ENCODE measurements at regions not wholly inside any gene's neighbourhood (a gene's known extent, or its start where the extent isn't known, plus 50 kb on each side); places are given as distances from the start of the nearest gene placed in this dataset.
A peak's percentile ranks its signal among the peaks of the same experiment; 100 is the strongest.
"Not testable (repeated sequence)": the region's sequence is repeated elsewhere in the genome, so short reads cannot be mapped to it uniquely, and the experiment has no call there.

DNA sequence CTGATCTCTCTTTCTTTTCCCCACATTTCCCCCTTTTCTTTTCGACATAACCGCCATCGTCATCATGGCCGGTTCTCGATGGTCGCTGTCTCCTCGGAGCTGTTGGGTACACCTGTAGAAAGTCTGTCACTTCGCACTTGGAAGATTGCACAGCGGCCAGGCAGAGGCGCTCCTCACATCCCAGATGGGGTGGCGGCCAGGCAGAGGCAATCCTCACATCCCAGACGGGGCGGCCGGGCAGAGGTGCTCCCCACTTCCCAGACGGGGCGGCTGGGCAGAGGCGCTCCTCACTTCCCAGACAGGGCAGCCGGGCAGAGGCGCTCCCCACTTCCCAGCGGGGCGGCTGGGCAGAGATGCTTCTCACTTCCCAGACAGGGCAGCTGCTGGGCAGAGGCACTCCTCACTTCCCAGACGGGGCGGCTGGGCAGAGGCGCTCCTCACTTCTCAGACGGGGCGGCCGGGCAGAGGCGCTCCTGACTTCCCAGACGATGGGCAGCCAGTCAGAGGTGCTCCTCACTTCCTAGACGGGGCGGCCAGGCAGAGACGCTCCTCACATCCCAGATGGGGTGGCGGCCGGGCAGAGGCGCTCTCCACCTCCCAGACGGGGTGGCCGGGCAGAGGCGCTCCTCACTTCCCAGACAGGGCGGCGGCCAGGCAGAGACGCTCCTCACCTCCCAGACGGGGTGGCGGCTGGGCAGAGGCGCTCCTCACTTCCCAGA lies 110.7 kb downstream of the C5orf15 start:
- not testable (repeated sequence) for H2BK12ac ChIP-seq (ENCODE audit: low read length in 2 of 2); H3K23ac ChIP-seq (ENCODE audit: low read length in 2 of 2); H3K36me3 ChIP-seq (ENCODE audit: control insufficient read depth in 1 of 2, insufficient read depth in 2 of 2, low read depth in 1 of 2, low read length in 2 of 2); H2AFZ ChIP-seq (ENCODE audit: low read depth, low read length); H2BK5ac ChIP-seq (ENCODE audit: low read depth, low read length, poor library complexity, severe bottlenecking); H3K14ac ChIP-seq (ENCODE audit: low read length in 2 of 2); H3K4me2 ChIP-seq (ENCODE audit: low read length, poor library complexity, severe bottlenecking); H3K18ac ChIP-seq (ENCODE audit: low read depth in 1 of 2, low read length in 2 of 2); H3K79me1 ChIP-seq (replicated peaks; ENCODE audit: low read length, poor library complexity, severe bottlenecking); DNase-seq; H2AK5ac ChIP-seq (ENCODE audit: low read length, severe bottlenecking); H2BK120ac ChIP-seq (ENCODE audit: low read depth, low read length); H3K9me3 ChIP-seq (ENCODE audit: control insufficient read depth, low read length); H3K9ac ChIP-seq (ENCODE audit: low read length); H2BK15ac ChIP-seq (ENCODE audit: low read depth, poor library complexity, severe bottlenecking); H3K4me1 ChIP-seq (ENCODE audit: control insufficient read depth, insufficient read depth, low read depth, low read length); H3K4ac ChIP-seq (ENCODE audit: low read depth in 1 of 2, low read length in 2 of 2); H3K4me3 ChIP-seq (ENCODE audit: insufficient read depth in 1 of 2, low read depth in 1 of 2, low read length in 2 of 2); H3K27ac ChIP-seq (ENCODE audit: low read length, poor library complexity, severe bottlenecking); H4K8ac ChIP-seq (ENCODE audit: low read length); H4K91ac ChIP-seq (ENCODE audit: low read length)
- peaks cover 16 to 53% of the 10 kb centered on the region in 2 experiments for H3K27me3 ChIP-seq (ENCODE audit: control insufficient read depth in 1 of 2, insufficient read depth in 1 of 2, low read length in 2 of 2)
- 90% methylated on average over 43 of the region's 44 CpGs for WGBS

DNA sequence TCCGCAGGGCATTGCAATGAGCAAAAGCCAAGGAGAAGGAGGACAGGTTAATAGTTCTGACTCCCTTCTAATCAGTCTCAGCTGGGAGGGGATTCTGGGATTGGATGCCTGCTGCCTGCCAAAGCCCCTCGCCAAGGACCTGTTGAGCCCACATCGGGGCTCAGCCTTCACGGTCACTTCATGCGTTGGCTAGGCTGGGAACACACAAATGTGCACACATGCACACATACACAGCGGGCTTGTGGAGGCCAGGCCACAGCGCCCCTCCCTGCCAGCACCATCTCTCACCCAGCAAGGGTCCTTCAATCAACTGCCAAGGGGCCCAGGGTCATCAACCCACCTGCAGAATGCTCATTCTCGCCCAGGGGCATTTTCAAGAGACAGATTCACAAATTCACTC lies 113.9 kb downstream of the C5orf15 start:
- Histone ChIP-seq H3K9me3 (ENCODE audit: control insufficient read depth, low read length) (no peaks in the 10 kb centered on the region), H3K79me1 (replicated peaks; ENCODE audit: low read length, poor library complexity, severe bottlenecking) (no peaks in the 10 kb centered on the region), H2AFZ (ENCODE audit: low read depth, low read length) (no peak overlapping the region), H3K36me3 (ENCODE audit: control insufficient read depth in 1 of 2, insufficient read depth in 2 of 2, low read depth in 1 of 2, low read length in 2 of 2) (no peaks in the 10 kb centered on the region), H3K9ac (ENCODE audit: low read length) (no peak overlapping the region), H2AK5ac (ENCODE audit: low read length, severe bottlenecking) (no peak overlapping the region), H2BK5ac (ENCODE audit: low read depth, low read length, poor library complexity, severe bottlenecking) (no peak overlapping the region), H3K27me3 (ENCODE audit: control insufficient read depth in 1 of 2, insufficient read depth in 1 of 2, low read length in 2 of 2) (peaks cover 35 to 62% of the 10 kb centered on the region in 2 experiments), H3K4ac (ENCODE audit: low read depth in 1 of 2, low read length in 2 of 2) (no peak overlapping the region), H3K23ac (ENCODE audit: low read length in 2 of 2) (no peak overlapping the region), H3K4me2 (ENCODE audit: low read length, poor library complexity, severe bottlenecking) (no peak overlapping the region), H4K91ac (ENCODE audit: low read length) (no peak overlapping the region), H3K14ac (ENCODE audit: low read length in 2 of 2) (no peak overlapping the region), H3K4me3 (ENCODE audit: insufficient read depth in 1 of 2, low read depth in 1 of 2, low read length in 2 of 2) (no peak overlapping the region), H2BK12ac (ENCODE audit: low read length in 2 of 2) (no peak overlapping the region), H3K4me1 (ENCODE audit: control insufficient read depth, insufficient read depth, low read depth, low read length) (no peaks in the 10 kb centered on the region), H2BK15ac (ENCODE audit: low read depth, poor library complexity, severe bottlenecking) (no peak overlapping the region), H4K8ac (ENCODE audit: low read length) (no peak overlapping the region), H3K18ac (ENCODE audit: low read depth in 1 of 2, low read length in 2 of 2) (no peak overlapping the region), H3K27ac (ENCODE audit: low read length, poor library complexity, severe bottlenecking) (no peak overlapping the region), H2BK120ac (ENCODE audit: low read depth, low read length) (no peak overlapping the region)
- WGBS, result 73% methylated on average over 8 of the region's 8 CpGs
- no peak for DNase-seq

- no peak overlapping the region for H2BK15ac ChIP-seq (ENCODE audit: low read depth, poor library complexity, severe bottlenecking)
- H3K9me3 ChIP-seq (ENCODE audit: control insufficient read depth, low read length), result no peaks in the 10 kb centered on the region
- no peak overlapping the region for H3K9ac ChIP-seq (ENCODE audit: low read length)
- no peak overlapping the region for H4K8ac ChIP-seq (ENCODE audit: low read length)
- no peaks in the 10 kb centered on the region for H3K4me1 ChIP-seq (ENCODE audit: control insufficient read depth, insufficient read depth, low read depth, low read length)
- peaks cover 39 to 64% of the 10 kb centered on the region in 2 experiments for H3K27me3 ChIP-seq (ENCODE audit: control insufficient read depth in 1 of 2, insufficient read depth in 1 of 2, low read length in 2 of 2)
- WGBS, result 79% methylated on average over 6 of the region's 6 CpGs
- no peak overlapping the region for H3K14ac ChIP-seq (ENCODE audit: low read length in 2 of 2)
- peak overlapping the region in 1 of 2 experiments; percentile 22 for H3K4me3 ChIP-seq (ENCODE audit: insufficient read depth in 1 of 2, low read depth in 1 of 2, low read length in 2 of 2)
- no peak overlapping the region for H3K18ac ChIP-seq (ENCODE audit: low read depth in 1 of 2, low read length in 2 of 2)
- H3K79me1 ChIP-seq (replicated peaks; ENCODE audit: low read length, poor library complexity, severe bottlenecking), result no peaks in the 10 kb centered on the region
- H3K27ac ChIP-seq (ENCODE audit: low read length, poor library complexity, severe bottlenecking), result no peak overlapping the region
- no peak overlapping the region for H4K91ac ChIP-seq (ENCODE audit: low read length)
- no peak for DNase-seq
- no peaks in the 10 kb centered on the region for H3K36me3 ChIP-seq (ENCODE audit: control insufficient read depth in 1 of 2, insufficient read depth in 2 of 2, low read depth in 1 of 2, low read length in 2 of 2)
- no peak overlapping the region for H3K4ac ChIP-seq (ENCODE audit: low read depth in 1 of 2, low read length in 2 of 2)
- H2BK5ac ChIP-seq (ENCODE audit: low read depth, low read length, poor library complexity, severe bottlenecking), result no peak overlapping the region
- no peak overlapping the region for H2AFZ ChIP-seq (ENCODE audit: low read depth, low read length)
- no peak overlapping the region for H3K23ac ChIP-seq (ENCODE audit: low read length in 2 of 2)
- H2BK12ac ChIP-seq (ENCODE audit: low read length in 2 of 2), result no peak overlapping the region
- no peak overlapping the region for H3K4me2 ChIP-seq (ENCODE audit: low read length, poor library complexity, severe bottlenecking)
- H2AK5ac ChIP-seq (ENCODE audit: low read length, severe bottlenecking), result no peak overlapping the region
- H2BK120ac ChIP-seq (ENCODE audit: low read depth, low read length), result no peak overlapping the region
Observed at GRCh38 chr5:133853646-133854365, 114.6 kb downstream of the C5orf15 start.

GRCh38 chr5:133851521-133851920 lies 116.9 kb downstream of the C5orf15 start:
- Histone ChIP-seq H3K27me3 (ENCODE audit: control insufficient read depth in 1 of 2, insufficient read depth in 1 of 2, low read length in 2 of 2) (peaks cover 60 to 82% of the 10 kb centered on the region in 2 experiments), H3K4ac (ENCODE audit: low read depth in 1 of 2, low read length in 2 of 2) (no peak overlapping the region), H2AFZ (ENCODE audit: low read depth, low read length) (no peak overlapping the region), H3K9ac (ENCODE audit: low read length) (no peak overlapping the region), H2BK12ac (ENCODE audit: low read length in 2 of 2) (no peak overlapping the region), H3K36me3 (ENCODE audit: control insufficient read depth in 1 of 2, insufficient read depth in 2 of 2, low read depth in 1 of 2, low read length in 2 of 2) (no peaks in the 10 kb centered on the region), H3K27ac (ENCODE audit: low read length, poor library complexity, severe bottlenecking) (no peak overlapping the region), H2AK5ac (ENCODE audit: low read length, severe bottlenecking) (no peak overlapping the region), H3K9me3 (ENCODE audit: control insufficient read depth, low read length) (no peaks in the 10 kb centered on the region), H4K8ac (ENCODE audit: low read length) (no peak overlapping the region), H4K91ac (ENCODE audit: low read length) (no peak overlapping the region), H3K79me1 (replicated peaks; ENCODE audit: low read length, poor library complexity, severe bottlenecking) (no peaks in the 10 kb centered on the region), H3K23ac (ENCODE audit: low read length in 2 of 2) (no peak overlapping the region), H2BK120ac (ENCODE audit: low read depth, low read length) (no peak overlapping the region), H3K4me1 (ENCODE audit: control insufficient read depth, insufficient read depth, low read depth, low read length) (no peaks in the 10 kb centered on the region), H3K18ac (ENCODE audit: low read depth in 1 of 2, low read length in 2 of 2) (no peak overlapping the region), H2BK5ac (ENCODE audit: low read depth, low read length, poor library complexity, severe bottlenecking) (no peak overlapping the region), H3K4me3 (ENCODE audit: insufficient read depth in 1 of 2, low read depth in 1 of 2, low read length in 2 of 2) (no peak overlapping the region), H3K4me2 (ENCODE audit: low read length, poor library complexity, severe bottlenecking) (no peak overlapping the region), H2BK15ac (ENCODE audit: low read depth, poor library complexity, severe bottlenecking) (no peak overlapping the region), H3K14ac (ENCODE audit: low read length in 2 of 2) (no peak overlapping the region)
- 40% methylated on average over 1 of the region's 2 CpGs for WGBS
- no peak for DNase-seq
